Forelimb muscle (tissue), 1 donor: ENCODE measurements at regions not wholly inside any gene's neighbourhood (a gene's known extent, or its start where the extent isn't known, plus 50 kb on each side); places are given as distances from the start of the nearest gene placed in this dataset.
A peak's percentile ranks its signal among the peaks of the same experiment; 100 is the strongest.

ENCODE experiments used
- DNase-seq: peaks from one replicate; pipeline ENCODE4 v3.0.0-alpha.2; 2013; ENCODE audit warnings: low read depth

DNA sequence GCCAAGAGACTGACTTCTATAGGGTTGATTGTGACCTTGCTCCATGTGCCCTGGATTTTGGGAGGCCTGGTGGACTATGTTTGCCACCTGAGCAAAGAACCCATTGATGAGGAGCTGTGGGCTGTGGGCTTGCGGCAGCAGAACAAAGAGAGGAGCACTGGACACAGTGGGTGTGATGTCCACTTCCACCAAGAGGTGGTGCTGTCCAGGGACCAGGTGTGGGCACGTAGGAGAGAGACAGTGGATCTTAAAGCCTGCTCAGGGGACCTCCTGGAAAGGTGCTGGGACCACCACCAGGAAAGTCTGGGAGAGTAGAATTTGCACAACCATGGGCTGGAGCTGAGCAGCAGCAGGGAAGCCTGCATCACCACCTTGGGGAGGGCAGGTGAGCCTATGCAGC lies 106.7 kb upstream of the ETS2 start:
- DNase-seq, result no peak

DNA sequence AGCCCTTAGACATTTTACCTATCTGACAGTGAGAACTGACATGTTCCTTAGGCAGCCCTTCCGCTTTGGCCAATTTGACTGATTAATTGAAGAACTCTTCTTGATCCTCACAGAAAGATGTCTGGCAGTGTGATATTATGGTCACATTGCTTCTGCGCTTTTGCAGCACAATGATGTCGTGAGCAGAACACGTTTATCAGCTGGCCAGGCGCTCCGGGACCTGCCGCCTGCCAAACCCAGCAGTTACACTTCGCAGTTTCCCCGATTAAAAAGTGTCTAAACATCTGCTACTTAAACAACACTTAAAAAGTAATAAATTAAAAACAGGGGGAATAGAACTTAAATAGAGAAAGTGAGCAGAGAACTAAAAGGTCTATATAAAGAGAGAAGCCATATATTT lies 103.5 kb upstream of the ETS2 start:
- DNase-seq, result no peak

DNA sequence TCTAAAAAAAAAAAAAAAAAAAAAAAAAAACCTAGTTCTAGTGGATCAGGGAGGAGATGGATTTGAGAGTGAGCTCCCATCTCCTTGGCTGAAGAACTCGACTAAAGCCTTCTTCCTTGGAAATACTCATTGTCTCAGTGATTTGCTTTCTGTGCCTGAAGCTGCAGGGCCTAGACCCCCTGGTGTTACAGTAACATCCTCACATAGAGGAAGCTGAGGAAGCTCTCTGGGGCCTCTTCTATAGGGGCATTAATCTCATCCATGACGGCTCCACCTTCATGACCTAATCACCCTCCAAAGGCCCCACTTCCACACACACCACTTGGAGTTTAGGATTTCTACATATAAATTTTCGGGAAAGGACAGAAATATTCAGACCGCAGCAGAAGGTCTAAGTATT lies 95.9 kb upstream of the ETS2 start:
- DNase-seq, result no peak

DNA sequence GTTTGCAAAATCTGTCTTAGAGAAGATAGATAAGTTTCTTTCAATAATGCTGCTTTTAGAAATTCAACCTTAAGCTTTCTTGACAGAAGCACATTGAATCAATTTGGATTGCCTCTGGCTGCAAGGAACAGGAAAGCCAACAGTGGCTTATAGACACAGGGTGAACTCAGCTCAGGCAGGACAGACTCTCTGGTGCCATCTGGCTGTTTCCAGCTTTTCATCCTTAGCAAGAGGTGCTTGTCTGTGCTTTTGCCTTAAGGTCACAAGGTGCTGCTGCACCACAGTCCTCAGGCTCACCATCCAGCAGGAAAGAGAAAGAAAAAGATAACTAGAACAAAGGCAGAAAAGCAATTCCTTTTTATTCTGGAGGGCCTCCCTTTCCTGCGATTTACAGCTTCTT lies 93.7 kb upstream of the ETS2 start:
- no peak for DNase-seq

DNA sequence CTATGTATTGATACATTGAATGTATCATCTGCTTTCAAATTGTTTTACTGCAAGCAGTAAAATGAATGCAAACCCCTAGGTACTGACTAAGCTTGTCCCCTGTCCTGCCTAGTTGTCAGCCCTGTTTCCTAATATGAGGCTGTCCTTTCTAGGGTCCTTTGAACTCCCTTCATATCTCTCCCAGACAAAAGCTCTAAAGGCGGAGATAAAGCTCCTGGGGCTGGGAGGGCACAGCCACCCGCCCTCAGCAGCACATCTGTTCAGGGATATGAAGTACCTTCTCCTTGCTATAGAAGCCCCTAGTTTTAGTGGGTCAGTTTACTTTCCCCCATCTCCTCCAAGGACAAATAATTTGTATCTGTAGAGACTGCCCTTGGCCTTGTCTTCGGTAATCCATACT lies 93.1 kb upstream of the ETS2 start:
- no peak for DNase-seq

DNA sequence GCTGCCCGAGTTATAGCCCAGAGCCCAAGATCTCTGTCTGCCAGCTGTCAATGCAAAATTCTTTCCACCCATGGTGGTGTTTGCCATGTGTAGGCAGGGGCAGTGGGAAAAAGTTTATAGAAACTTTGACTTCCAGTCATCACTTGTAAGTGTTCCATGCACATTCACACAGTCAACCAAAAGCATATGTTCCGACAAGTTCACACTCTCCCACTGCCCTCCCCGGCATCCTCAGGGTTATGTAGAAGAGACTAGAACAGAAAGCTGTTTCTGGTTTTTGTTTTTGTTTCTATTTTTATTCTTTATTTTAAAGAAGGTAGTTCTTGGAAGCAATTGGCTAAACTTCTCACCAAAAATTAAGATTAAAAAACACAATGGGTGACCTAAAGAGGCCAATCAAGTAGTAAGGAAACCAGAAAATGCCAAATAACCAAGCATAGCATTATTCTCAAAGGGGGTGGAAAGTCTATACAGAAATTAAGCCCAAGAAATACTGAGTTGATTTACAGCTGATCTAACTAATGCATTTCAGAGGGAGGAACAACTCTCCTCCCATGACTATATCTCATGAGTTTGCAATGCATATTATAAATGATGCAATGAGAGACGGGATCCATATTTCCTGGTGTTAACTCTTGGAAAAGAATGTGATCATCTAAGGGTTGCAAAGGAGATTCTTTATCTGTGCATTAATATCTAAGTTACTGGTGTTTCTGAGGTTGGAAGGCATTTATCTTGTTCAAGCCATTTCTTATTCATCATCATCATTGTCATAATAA lies 91.5 kb upstream of the ETS2 start:
- DNase-seq, result no peak

DNA sequence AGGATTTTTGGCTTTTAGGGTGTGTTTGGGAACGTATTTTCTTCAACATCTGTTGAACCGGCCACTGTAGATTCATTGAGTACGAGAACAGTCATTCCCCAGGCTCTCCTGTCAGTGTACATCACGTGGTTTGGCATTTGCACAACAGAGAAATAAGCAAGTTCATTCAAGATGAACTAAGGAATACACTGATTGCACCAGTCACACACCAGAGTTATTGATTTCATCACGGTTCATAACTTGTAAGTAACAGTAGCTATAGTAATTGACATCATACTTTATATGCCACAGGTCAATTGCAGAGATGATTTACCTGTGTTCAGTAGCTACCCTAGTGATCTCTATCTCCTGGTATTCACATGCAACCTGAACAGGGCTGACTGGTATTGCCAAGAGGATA lies 90.7 kb upstream of the ETS2 start:
- no peak for DNase-seq

DNA sequence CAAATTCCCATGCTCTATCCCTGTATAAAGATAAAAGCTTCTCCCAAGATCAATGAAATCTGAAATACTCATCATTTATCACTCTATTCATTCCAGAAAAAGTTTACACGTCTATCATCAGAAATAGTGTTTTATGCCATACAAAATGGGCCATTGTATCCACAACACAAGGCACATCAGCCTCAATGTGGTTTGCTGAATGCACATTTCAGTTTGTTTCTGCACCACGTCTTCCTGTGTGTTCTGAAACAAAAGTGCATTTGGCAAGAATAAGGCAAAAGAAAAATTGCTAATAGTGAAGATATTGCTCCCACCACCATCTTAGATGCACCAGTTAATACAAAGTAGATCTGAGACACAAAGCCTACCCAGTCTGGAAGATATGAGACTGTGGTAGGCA lies 89.6 kb upstream of the ETS2 start:
- no peak for DNase-seq

DNA sequence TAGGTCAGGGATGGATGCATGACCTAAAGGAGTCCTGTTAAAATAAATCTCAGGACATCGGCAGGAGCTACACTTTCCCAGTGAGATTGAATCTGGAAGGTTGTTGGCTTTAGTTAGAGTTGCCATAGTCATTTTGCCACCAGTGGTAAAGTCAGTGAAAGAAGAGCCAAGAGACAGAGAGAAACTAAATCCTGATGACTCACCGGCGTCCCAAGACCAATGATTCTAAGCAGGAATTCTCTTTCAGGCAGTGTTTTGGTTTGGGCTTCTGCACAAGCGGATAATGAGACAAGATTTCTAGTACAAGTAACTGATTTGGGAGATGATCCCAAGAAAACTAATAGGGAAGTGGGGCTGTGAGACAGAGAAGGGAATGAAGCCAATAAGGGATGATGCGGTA lies 88.8 kb upstream of the ETS2 start:
- DNase-seq, result no peak

DNA sequence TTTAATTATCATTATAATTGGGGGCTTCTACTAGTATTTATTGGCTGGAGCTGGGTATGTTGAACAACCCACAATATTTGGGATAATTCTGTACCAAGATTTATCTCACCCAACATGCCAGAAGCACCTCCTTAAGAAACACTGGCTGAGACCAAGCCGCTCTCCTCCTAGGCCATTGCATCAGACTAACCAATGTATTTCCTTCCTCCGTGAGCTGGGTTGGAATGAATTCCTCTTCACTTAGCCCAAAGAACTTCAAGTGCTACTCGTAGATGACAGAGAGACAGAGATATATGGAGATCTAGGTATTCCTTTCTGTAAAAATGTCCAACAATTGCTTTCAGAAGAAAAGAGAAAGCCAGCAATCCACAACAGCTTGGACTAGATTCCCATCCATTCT lies 87.2 kb upstream of the ETS2 start:
- DNase-seq, result no peak

DNA sequence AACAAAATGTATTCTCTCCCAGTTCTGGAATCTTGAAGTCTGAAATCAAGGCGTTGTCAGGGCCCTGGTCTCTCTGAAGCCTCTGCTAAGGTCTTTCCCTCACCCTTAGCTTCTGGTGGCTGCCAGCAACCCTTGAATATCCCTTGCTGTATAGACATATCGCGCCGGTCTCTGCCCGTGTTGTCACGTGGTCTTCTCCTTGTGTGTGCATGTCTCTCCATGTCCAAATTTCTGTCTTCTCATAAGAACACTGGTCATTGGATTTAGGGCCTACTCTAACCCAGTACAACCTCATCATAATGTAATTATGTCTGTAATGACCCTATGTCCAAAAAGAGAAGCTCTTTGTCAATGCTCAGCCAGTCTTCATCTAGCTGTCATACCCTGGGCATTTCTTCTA lies 85.7 kb upstream of the ETS2 start:
- no peak for DNase-seq

DNA sequence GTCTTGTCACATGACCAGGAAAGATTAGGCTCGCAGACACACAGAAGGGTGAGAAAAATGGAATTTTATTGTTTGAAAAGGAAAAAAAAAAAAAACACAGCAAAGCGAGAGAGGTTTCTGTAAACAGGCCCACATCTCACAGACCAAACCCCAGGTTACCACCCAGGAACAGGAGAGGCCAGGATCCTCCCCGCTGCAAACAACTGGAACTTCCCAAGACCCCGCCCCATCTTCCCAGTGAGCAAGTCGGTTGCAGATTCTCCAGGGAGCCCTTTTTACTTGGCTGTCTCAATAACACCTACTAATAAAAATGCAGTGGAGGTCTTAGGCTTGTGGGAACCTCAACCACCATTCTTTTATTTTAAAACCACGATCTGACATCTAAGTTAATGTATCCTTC lies 84.7 kb upstream of the ETS2 start:
- DNase-seq, result no peak

DNA sequence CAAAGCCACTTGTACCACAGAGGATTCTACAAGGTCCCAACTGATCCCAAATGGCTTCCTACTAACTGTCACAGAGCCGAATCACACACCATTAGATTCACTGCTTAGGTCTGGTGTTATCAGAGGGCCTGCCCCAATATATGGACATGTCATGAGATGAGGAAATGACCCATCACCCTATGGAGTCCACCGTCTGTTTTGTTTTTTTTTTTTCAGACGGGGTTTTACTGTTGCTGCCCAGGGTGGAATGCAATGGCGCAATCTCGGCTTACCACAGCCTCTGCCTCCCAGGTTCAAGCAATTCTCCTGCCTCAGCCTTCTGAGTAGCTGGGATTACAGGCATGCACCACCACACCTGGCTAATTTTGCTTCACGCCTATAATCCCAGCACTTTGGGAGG lies 83.8 kb upstream of the ETS2 start:
- no peak for DNase-seq

DNA sequence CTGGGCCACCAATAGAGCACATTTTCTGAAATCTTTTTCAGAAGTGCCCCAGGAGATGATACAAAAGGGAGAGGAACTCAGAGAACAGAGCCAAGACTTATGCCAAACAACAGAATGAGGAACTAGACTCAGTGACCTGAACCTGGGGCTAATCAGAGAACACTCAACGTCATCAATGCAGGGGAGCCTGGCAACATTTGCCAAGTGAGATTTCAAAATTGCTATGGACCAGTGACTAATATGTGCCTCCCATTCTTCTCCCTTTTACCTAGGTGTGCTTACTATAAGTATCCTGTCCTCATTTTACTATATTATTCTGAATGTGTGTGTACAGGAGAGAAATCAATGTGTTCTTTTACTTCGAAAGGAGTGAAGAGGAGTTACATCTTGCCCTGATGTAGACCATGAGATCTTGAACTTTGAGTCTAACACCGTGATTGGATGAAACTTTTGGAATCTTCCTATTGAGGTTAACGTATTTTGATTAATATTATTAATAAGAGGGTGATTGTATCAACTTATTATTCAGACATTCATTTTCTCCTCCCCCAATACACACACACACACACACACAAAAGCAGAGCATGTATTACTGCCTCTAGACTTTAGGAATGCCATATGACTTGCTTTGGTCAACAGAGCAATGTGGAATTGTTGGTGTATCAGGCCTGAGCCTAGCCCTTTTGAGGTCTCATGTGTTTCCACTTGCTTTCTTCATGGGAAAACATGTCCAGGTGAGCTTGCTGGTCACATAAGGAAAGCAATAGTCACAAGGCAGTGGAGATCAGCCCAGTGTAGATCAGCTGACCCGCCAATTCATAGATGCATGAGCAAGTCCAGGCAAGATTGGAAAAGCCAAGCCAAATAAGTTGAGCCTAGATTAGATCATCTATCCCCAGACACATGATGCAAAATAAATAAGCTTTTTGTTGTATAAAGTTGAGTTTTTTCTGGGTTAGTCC lies 80.3 kb upstream of the ETS2 start:
- DNase-seq, result no peak

DNA sequence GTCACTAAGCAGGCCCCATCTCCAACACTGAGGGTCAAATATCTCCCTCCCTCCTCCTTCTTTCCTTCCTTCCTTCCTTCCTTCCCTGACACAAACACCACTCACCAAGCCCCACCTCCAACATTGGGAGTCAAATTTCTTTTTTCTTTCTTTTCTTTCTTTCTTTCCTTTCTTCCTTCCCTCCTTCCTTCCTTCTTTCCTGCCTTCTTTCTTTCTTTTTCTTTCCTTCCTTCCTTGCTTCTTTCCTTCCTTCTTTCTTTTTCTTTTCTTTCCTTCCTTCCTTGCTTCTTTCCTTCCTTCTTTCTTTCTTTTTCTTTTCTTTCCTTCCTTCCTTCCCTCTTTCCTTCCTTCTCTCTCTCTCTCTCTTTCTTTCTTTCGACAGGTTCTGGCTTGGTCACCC lies 79.2 kb upstream of the ETS2 start:
- no peak for DNase-seq

DNA sequence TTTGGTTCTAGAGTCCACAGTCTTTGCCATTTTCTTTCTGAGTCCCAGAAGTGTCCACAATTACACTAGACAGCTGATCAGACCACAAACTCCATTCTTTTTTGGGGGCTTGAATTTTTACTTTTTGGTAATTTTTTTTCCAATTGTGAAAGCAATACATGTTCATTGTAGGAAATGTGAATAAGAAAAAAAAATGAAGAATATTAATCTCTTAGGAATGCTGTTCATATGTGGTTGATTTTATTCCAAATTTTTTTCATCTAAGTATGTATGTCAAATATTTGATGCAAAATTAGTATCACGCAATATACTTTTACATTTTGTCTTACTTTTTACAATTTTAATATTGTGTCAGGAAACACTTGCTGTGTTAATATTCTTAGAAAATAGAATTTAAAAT lies 76.4 kb upstream of the ETS2 start:
- no peak for DNase-seq

DNA sequence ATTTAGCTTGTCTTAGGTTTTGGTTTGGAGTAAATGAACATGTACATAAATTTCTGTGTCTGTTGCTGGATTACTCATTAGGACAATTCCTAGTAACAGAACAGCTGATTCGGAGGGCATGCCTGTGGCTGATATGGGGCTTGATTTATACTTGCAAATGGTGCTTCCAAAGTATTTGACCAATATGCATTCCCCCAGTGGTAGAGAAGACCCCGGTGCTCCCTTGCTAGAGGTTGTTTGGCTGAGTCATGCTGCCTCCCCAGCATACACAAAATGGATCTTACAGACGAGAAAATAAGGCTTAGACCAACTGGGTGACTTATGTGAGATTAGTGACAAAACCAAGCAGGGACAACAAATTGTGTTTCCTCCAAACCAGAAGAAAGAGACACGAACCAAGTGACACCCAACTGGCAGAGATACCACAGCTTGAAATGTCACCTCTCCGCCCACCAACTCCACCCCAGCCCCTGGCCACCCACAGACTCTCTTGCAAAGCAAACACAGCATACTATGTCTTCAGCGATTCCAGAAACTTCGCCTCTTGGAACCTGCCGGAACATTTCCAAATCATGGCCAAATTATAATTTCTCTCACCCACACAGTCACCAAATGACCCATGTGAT lies 75.9 kb upstream of the ETS2 start:
- no peak for DNase-seq

DNA sequence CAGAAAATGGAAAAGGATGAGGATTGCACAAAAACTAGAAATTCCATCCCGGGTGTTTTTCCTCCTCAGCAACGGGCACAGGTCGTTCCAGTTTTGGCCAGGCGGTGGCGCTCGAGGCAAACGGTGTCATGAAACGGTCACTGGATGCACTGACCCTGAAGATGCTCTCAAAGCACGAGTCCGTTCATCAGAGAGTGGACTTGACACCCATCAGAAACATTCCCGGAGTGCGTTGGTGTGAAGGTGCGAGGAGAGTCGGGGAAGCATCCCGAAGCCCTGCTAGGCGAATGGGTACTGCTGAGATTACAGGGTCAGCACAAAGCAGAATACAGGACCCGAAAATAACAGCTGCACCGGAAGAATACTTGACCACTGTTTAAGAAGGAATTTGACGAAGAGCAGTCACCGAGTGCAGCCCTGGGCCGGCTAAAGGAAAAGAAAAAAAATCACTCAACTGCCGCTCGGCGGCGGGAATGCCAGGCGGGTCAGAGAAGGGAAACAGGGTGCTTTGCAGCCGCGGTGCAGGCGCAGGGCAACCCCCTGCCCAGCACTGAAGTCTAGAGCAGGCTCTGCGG lies 71.7 kb upstream of the ETS2 start:
- peak; percentile 47 for DNase-seq

DNA sequence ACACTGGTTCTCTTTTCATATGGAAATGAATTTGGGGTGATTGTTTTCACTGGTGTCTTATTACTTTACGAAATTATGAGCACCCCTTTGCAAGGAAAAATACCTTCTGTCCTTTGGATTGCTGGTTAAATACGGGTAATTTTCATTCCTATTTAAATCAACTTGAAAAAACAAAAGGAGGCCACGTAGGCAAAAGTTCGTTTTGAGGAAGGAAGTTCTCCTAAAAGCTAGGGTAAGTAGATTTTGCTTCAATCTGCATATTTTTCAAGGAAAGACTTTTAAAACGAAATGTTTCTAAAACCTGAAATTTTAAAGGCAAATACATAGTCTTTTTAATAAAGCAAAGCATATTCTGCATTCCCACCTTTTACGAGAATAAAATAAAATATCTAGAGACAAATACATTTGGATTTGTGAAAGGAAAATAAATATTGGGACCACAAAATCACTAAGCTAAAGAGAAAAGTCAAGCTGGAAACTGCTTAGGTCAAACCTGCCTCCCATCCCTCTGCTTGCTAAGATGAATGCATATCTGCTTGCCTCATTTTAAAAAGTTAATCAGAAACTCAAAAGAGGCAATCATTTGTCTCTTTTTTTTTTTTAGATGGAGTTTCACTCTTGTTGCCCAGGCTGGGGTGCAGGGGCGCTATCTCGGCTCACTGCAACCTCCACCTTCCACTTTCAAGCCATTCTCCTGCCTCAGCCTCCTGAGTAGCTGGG lies 70.9 kb upstream of the ETS2 start:
- no peak for DNase-seq

DNA sequence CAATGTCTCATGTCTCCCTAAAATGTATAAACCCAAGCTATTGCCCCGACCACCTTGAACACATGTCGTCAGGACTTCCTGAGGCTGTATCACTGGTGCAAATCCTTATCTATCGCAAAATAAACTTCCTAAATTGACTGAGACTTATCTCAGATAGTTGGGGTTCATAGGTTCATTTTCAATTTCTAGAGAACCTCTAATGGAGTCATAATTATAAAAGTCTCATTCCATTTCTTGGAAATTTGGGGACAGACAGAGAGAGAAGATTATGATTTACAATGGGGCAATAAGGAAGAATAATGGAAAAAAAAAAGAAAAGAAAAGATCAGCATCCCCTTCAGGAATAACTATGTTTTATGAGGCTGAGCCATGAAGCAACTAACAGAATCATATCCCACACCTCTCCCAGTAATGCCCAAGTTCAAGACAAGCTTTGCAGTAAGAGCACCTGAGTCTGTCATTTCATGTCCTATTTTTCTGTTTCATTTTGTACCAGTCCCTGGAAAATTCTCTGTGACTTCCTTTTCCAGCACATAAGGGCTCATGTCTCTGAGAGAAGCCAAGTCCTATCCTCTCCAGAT lies 70.0 kb upstream of the ETS2 start:
- DNase-seq, result no peak

DNA sequence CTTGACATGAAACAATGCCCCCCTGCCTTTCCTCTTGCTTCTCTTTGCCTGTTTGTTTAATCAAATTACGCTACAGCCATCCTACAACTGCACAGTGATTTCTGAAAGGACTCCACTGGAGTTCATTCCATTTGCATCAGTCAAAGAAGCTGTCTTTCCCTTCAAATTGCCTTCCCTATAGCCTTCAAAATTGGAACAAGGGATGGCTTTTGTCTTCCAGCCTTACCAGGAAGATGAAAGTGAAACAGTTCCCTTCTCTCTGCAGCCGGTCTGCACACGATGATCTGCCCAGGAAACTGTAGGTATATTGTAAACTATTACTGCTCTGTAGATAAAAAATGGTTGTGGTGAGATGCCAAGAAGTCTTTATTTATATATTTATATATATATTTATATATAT lies 65.6 kb upstream of the ETS2 start:
- no peak for DNase-seq
